ENCODE measurements at regions not wholly inside any gene's neighbourhood (a gene's known extent, or its start where the extent isn't known, plus 50 kb on each side); places are given as distances from the start of the nearest gene placed in this dataset.
"Not testable (repeated sequence)": the region's sequence is repeated elsewhere in the genome, so short reads cannot be mapped to it uniquely, and the experiment has no call there.

DNA sequence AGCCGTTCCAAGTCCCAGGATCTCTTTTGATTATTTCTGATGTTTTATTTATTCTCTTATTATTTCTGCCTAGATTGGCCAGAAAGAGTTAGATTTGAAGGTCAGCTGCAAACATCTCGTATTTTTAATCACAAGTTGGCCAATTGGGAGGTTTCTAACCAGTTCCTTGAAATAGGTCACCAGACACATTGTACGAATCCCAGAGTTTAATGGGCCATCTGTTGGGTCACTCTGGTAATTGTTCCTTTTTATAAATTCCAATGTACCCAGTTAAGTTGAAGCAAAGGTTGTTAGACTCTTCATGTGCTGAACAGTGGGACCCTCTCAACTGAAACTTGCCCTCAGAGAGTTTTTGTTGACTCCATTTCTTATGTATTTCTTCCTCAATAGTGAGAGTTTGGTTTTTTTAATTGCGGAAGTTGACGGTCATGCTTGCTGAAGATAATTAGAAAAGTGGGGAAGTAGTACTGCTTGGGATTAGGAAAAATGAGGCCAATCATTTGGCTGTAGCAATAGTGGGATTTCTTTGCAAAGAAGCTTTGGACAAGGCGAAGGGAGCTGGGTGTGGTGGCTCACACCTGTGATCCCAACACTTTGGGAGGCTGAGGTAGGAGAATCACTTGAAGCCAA, 382.7 kb upstream of the RGS6 start:
- no peak for DNase-seq

DNA sequence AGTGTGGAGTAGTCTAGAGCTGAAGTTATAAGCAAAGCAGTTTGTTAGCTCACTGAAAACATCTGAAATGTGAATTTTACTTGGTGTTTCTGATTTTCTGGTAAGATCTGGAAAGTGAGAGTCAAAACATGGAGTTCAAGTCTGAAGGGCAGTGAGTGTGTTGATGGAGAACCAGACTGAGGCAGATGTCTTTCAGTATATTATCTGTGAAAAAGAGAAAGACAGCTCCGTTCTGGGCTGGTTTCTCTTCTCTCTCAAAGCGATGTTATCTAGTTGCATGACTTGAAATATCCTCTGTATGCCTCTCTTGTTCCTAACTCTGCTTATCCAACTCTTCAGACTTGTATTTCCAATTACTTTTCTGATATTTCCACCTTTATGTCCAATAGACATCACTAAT, 381.9 kb upstream of the RGS6 start:
- DNase-seq, result no peak

DNA sequence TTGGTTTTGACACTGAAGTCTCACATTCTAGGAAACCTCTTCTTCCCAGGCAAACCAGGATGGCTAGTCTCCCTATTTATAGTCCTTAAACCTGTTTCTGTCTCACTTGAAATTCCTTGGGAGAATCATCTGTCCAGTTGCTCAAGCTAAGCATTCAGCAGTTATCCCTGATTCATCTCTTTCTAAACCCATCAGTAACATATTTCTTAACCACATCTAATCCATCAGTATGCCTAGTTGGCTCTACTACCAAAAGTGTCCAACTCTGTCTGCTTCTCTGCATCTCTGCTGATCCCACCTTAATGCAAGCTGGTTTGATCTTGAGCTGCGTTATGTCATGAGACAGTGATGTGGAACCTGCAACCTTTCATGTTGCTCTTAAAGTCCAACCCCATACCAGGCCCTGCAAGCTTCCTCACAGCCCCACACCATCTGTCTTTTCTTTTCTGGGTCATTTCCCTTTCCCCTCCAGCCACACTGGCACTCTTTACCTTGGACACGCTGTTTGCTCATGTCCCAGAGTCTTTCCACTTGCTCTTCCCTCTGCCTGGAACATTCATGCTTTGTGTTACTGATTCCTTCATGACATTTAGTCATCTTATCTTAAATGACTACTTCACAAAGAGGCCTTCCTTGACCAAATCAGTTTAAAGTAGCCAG, 380.8 kb upstream of the RGS6 start:
- no peak for DNase-seq

DNA sequence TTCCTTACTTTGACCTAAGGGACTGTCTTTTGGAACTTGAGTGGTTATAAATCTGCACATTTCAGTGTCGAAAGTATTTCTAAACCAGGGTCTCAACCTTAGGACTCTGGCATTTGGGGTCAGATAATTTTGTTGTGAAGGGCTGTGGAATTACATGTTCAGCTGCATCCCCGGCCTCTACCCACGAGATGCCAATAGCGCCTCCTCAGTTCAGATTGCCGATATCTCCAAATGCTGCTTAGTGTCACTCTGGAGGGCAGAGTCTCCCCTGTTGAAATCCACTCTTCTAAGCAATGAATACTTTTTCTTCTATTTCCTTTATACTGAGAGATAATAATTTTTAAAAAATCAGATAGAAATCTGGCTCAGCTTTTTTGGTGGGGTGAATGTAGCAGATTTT, 379.4 kb upstream of the RGS6 start:
- DNase-seq, result no peak

DNA sequence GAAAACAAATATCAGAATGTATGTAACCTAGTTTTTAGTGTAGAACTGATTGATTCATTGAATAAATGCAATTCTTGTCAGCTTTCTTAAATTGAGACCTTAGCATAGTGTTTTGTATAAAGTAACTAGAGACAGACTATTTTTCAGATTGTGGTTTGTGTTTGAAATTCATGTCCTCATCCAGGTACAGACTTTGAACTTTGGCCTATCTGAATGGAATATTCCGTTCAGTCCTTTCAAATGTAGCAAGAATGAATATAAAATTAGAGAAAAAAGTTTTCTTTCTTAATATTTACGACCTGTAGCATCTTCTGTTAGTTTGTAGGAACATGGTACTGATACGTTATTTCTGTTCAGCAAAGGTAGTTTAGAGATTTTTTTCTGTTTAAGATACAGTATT, 378.4 kb upstream of the RGS6 start:
- no peak for DNase-seq

DNA sequence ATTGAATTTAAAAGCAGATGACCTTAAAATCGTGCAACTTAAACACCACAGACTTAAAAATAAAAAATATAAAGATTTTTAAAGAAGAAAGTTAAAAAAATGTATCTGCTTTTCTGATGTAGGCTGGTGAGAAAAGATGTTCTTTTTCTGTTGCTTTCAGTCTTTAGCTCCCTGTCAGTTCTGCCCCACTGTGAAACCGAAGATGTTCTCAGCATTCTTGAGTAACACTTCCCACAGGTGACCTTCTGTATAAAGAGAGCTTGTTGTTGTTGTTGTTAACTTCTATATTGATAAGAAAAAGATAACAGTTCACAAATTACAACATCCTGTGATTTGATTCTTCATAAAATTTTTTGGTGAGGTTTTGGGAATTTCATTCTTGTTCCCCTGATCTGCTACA, 377.9 kb upstream of the RGS6 start:
- DNase-seq, result no peak

DNA sequence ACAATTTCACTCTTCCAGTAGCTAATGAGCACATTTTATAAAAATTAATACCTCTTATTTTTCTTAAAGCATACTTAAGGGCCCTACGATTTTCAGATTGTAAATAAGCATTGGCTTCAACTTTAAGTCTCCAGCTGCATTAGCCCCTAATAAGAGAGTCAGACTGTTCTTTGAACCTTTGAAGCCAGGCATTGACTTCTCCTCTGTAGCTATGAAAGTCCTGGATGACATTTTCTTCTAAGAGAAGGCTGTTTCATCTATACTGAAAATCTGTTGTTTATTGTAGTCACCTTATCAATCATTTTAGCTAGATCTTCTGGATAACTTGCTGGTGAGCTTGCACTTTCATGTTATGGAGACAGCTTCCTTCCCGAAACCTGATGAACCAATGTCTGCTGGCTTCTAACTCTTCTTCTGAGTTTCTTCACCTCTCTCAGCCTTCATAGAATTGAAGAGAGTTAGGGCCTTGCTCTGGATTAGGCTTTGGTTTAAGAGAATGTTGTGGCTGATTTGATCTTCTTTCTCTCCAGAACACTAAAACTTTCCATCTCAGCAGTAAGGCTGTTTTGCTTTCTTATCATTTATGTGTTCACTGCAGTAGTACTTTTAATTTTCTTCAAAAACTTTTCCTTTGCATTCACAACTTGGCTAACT, 377.1 kb upstream of the RGS6 start:
- DNase-seq, result no peak

DNA sequence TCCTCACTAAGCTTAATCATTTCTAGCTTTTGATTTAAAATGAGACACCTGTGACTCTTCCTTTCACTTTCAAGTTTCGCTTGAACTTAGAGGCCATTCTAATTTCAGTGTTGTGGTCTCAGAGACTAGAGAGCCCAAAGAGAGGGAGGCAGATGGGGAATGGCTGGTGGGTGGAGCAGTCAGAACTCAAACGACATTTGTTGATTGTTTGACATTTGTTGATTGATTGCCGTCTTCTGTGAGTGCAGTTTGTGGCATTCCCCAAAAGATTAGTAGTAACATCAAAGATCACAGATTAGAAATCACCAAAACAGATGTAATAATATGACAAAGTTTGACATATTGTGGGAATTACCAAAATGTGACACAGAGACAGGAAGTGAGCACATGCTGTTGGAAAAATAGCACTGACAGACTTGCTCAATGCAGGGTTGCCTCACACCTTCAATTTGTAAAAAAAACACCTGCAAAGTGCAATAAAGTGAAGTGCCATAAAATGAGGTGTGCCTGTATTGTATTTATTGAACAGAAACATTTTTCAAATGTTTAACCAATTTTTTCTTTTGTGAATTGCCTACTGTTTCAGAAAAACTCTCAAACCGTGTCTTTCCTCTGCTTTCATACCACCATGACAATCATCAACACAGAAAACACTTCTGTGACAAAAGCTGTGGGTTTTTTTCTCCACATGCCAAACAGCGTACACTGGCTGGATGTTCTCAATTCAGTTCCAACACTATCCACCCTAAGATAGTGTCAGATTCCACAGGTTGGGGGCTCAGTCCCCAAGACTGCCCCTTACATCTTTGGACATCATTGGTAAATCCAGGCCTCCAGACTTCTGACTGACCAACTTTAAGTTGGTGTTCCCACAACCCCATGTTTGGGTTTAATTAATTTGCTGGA, 376.3 kb upstream of the RGS6 start:
- no peak for DNase-seq

DNA sequence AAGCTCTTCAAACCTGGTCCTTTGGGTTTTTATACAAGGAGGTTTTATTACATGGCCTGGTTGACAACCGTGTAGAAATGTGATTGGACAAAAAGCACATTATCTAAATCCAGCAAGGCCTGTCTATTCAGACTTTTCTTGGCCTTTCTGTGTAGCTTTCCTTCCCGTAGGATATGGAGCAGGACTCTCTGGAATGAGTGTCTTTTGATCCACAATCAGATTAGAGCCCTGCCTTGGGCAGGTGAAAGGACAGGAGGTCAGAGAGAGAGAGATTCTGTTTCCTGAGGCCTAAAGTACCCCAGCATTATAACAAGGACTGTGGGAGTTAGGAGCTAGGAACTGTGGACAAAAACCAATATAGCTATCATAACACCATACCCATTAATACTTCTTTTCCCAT, 375.5 kb upstream of the RGS6 start:
- DNase-seq, result no peak

DNA sequence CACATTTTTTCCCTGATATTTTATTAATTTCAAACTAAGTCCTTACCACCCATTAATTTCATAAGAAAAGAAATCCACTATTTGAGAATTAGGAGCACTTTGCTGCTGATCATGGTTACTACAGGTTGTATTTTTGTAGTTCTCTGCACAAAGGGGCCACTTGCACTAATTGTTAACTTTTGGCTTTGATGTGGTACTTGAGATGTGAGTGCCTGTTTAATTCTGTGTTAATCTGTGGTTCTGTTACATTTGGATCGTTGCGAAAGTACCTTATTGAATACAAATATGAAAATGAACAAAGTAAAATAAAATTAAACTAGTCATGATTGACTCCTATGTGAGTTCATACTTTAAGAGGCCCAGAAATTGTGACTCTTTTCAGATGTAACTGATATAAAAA, 374.9 kb upstream of the RGS6 start:
- no peak for DNase-seq

DNA sequence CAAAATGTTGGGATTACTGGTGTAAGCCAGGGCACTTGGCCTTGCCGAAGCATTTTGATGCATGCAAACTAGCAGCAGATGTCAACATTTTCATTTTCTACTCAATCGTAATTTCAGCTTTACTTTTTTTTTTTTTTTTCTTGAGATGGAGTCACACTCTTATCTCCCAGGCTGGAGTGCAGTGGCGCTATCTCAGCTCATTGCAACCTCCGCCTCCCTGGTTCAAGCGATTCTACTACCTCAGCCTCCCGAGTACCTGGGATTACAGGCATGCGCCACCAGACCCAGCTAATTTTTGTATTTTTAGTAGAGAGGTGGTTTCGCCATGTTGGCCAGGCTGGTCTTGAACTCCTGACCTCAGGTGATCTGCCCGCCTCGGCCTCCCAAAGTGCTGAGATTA, 373.3 kb upstream of the RGS6 start:
- DNase-seq, result not testable (repeated sequence)

DNA sequence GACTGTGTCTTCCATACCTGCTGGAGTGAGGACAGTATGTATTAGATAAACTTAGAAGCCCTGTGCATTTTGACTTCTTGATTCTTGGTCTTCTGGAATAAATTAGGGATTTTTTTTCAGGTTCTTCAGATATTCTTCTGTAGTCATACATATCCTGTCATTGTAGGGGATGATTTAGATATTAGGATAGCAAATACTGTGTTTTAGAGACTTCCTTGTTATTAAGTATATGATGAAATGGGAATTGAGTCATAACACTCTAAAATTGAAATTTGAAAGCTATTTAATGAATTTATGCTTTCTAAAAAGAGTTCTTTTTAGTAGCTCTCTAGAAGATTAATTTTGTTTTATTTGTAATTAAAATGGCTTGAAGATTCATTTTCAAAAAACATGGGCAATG, 371.5 kb upstream of the RGS6 start:
- no peak for DNase-seq

DNA sequence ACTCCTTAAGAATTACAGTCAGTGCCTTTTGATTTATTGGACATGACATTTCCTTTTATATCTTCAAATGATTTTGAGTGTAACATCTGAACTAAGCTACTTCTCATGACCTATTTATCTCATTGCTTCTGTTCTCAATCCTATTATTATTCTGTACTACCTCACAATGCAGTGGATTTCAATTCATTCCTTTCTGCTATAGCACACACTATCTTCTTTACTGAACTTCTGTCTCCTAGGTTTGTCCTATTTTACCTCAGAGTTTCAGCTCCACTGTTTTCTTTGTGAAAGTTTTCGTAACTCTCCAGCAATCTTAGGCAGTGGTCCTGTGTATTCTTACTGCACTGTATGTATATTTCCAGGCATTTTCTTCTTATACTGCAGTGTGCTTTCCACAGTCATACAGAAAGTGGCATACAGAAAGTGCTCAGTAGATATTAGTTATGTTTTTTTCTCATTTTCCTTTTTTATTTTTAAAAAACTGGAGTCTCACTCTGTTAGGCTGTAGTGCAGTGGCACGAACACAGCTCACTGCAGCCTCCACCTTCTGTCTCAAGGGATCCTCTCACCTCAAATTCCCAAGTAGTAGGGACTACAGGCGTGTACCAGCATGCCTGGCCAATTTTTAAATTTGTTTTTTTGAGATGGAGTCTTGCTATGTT, 368.6 kb upstream of the RGS6 start:
- no peak for DNase-seq

DNA sequence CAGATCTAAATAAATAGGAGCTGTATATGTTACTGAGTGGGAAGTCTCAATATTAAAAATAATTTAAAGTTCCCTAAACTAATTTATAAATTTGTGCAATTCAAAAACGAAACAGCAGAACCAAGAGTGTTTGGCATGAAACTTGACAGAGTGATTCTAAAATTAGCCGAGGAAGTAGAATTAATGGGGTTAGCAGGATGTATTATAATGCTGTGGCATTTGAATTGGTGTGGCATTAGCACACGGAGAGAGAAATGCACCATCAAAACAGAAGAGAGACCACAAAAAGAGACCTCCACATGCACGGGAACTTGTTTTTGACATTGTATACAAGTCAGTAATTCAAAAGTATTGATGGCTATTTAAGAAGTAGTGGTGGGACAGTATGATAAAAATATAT, 366.0 kb upstream of the RGS6 start:
- DNase-seq, result no peak

DNA sequence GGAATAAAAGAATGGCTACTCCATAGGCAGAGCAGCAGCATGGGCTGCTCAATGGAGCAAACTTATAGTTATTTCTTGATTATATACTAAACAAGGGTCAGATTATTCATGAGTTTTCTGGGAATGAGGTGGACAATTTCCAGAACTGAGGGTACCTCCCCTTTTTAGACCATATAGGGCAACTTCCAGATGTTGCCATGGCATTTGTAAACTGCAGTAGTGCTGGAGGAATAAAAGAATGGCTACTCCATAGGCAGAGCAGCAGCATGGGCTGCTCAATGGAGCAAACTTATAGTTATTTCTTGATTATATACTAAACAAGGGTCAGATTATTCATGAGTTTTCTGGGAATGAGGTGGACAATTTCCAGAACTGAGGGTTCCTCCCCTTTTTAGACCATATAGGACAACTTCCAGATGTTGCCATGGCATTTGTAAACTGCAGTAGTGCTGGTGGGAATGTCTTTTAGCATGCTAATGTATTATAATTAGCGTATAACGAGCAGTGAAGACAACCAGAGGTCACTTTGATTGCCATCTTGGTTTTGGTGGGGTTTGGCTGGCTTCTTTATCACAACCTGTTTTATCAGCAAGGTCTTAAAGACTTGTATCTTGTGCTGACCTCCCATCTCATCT, 364.6 kb upstream of the RGS6 start:
- DNase-seq, result not testable (repeated sequence)

DNA sequence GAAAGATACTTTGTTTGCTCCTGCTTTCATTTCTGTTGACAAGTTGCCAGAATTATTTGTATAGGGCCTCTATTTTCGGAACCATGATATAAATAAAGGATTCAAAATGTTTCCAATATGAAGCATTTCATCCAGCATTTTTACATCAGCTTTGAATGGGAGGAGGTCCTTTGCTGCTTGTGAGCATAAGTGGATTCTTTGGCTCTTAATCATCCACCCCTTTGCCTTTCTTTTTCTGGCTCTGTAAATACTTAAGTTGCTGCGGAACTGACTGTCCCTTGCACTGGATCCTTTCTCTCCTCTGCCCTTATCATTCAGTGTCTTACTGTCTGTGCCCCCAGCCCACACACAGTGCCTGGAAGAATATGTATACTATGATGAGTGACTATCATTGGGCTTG, 357.3 kb upstream of the RGS6 start:
- DNase-seq, result no peak

DNA sequence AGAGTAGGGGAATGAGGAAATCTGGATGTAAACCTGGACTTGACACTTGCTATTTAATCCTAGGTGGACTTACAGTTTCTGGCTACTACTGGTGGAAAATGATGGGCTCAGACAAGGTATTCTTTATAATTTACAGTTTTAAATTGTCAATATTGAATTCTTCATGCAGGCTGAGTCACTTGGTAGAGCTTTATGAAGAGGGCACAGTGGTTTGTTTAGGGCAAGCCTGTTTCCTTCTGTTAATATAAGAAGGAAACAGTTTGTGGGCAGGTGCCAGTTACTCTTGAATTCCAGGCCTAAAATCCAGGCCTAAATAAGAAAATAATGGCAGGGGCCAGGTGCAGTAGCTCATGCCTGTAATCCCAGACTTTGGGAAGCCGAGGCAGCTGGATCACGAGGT, 355.8 kb upstream of the RGS6 start:
- DNase-seq, result no peak

DNA sequence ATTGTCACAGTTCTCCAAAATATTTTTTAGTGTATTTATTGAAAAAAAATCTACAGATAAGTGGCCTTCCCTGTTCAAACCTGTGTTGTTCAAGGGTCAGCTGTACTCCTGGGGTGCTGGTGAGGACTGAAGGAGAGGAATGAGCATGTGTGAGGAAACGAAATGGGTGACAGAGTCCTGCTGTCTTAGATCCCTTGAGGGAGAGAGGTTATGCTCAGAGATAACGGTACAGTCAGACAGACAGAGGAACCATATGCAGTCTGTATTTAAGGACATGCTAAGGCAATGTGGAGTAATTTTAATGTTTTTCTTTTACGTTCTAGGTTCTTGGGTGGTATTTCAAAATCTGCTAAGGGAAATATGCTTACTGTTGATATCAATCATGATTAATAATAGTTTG, 352.9 kb upstream of the RGS6 start:
- DNase-seq, result no peak

DNA sequence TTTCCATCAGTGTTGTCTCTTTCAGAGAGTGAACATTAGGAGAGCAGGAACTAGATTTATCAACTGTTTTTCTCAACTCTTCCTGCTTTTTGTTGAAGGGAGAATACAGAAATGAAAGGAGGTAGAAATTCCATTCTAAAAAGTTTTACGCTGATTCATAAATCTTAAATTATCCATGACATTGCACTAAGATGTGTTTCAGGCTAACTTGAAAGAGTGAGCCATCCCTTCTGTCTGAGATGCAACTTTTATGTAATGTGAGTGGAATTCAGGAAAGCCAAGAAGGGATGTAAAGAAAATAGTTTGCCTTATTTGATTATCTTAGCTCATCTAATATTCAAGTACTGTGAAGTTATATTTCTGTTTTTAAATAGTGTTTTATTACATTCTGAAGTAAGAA, 349.5 kb upstream of the RGS6 start:
- no peak for DNase-seq

DNA sequence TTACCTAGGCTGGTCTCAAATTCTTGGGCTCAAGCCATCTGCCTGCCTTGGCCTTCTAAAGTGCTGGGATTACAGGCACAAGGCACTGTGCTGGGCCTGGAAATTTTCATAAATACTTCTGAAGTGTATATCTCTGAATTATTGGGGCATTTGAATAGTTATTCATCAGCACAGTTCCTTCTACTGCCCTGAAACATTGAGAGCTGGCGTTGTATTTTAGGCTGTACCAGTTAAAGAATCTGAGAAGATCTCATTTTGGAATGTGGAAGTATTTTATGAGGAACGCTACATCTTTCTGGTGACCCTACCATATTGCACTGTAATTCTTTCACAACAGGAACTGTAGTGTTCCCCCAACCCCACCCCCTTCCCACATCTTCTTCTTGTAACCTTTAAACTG, 349.0 kb upstream of the RGS6 start:
- no peak for DNase-seq

DNA sequence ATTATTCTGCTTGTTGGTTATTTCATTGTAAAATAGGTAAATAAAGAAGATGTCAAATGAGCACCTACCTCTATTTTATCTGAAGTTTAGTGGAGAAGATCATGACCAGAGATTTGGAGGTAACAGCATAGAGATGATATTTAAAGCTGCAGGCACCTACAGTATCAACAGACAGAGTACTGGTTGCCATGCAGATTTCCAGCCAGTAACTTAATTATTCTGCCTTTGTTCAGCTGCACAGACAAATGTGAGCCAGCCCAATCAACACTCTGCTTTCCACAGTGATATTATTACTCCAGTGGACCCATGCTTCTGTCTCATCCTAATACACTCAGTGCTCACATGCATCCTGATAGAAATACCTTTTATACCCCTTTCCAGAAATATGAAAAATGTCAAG, 348.5 kb upstream of the RGS6 start:
- no peak for DNase-seq

DNA sequence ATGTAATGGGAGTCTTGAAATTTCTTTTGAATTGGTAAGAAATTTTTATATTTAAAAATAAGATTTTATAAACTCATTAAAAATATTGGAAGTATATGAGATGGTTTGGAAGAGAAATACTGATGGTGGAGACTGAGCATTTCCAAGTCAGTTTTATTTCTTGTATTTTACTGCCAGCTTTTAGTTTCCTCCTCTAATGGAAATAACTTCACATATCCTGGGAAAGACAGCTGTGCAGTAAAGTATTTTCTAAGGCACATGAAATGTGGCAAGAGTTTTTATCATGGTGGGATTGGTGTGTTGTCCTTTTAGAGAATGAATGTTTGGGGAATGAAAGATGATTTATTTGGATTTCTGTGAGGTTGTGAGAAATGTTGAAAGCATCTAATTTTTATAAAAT, 346.9 kb upstream of the RGS6 start:
- DNase-seq, result no peak
